ENCODE measurements at regions not wholly inside any gene's neighbourhood (a gene's known extent, or its start where the extent isn't known, plus 50 kb on each side); places are given as distances from the start of the nearest gene placed in this dataset.

- peak; percentile 70 for DNase-seq
These were observed 52.7 kb upstream of the FOXO6 start for GRCh38 chr1:41308520-41308919.

GRCh38 chr1:41305576-41306363 lies 55.5 kb upstream of the FOXO6 start:
- no peak for DNase-seq

GRCh38 chr1:41296506-41296905 lies 54.4 kb upstream of the SCMH1 start:
- no peak for DNase-seq

- no peak for DNase-seq
These were observed 52.1 kb upstream of the SCMH1 start for GRCh38 chr1:41294216-41294615.

GRCh38 chr1:41293779-41294178 lies 51.7 kb upstream of the SCMH1 start:
- DNase-seq: no peak

Data from inflammatory macrophage treated with lipopolysaccharide for 4 hours (primary cell).